ENCODE measurements at regions not wholly inside any gene's neighbourhood (a gene's known extent, or its start where the extent isn't known, plus 50 kb on each side); places are given as distances from the start of the nearest gene placed in this dataset.

DNA sequence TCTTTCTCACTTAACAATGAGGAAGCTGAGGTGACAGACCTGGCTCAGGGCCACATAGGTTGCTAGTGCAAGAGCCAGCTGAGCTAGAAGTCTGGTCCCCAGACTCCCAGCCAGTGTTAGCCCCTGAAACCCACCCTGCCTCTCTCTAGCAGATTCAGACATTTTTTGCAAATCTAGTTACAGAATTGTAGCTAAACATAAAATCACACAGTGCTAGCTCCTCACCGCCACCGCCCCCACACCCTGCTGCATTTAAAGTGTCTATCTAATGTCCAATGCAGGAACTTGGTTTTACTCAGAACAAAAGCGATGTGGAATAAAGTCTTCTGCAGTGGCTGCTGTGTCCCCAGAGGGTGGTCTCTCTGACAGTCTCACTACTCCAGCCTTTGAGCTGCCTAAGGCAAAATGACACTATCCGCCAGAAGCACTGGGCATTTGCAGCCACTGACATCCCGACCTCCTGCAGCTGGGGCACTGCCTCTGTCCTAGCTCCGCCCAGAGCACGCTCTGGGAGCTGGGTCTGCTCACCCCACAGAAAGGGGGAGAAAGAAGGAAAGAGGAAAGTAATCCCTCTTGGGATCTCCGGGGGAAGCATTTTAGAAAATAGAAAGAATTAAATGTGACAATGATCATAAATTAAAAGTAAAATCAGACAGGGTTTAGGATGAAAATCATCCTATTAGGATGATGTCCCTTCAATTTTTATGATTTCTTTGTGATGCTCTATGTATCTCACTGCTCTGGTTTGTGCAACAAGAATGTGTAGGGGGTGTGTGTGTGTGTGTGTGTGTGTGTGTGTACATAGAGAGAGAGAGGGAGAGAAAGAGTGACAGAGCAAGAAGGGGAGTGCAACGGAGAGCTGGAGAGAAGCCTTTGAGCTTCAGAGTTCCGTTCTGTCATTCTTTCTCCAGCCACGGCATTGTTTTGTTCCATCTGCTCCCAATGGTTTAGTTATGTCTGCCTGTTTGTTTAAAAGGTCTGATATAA lies 50.5 kb upstream of the ST8SIA3 start:
- TF ChIP-seq, protein P1, sequence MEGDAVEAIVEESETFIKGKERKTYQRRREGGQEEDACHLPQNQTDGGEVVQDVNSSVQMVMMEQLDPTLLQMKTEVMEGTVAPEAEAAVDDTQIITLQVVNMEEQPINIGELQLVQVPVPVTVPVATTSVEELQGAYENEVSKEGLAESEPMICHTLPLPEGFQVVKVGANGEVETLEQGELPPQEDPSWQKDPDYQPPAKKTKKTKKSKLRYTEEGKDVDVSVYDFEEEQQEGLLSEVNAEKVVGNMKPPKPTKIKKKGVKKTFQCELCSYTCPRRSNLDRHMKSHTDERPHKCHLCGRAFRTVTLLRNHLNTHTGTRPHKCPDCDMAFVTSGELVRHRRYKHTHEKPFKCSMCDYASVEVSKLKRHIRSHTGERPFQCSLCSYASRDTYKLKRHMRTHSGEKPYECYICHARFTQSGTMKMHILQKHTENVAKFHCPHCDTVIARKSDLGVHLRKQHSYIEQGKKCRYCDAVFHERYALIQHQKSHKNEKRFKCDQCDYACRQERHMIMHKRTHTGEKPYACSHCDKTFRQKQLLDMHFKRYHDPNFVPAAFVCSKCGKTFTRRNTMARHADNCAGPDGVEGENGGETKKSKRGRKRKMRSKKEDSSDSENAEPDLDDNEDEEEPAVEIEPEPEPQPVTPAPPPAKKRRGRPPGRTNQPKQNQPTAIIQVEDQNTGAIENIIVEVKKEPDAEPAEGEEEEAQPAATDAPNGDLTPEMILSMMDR (conservative IDR thresholded peaks at IDR 0.05; ENCODE audit: low read depth, low read length), result no peak
- TF ChIP-seq RFX5 (IDR thresholded peaks at IDR 0.05; ENCODE audit: low read depth, low read length) (no peak), POLR2A (IDR thresholded peaks at IDR 0.05; ENCODE audit: low read depth, low read length) (no peak), MAZ (IDR thresholded peaks at IDR 0.05; ENCODE audit: borderline replicate concordance, low read depth, low read length) (no peak), RAD21 (IDR thresholded peaks at IDR 0.05; ENCODE audit: low read length) (no peak), RCOR1 (IDR thresholded peaks at IDR 0.05; ENCODE audit: insufficient replicate concordance, low read length) (no peak), FOS (IDR thresholded peaks at IDR 0.05; ENCODE audit: low read depth, low read length) (no peak), CHD1 (IDR thresholded peaks at IDR 0.05; ENCODE audit: low read depth, low read length) (no peak), SMC3 (IDR thresholded peaks at IDR 0.05; ENCODE audit: low read depth, low read length) (no peak)
- TF ChIP-seq, protein P2, sequence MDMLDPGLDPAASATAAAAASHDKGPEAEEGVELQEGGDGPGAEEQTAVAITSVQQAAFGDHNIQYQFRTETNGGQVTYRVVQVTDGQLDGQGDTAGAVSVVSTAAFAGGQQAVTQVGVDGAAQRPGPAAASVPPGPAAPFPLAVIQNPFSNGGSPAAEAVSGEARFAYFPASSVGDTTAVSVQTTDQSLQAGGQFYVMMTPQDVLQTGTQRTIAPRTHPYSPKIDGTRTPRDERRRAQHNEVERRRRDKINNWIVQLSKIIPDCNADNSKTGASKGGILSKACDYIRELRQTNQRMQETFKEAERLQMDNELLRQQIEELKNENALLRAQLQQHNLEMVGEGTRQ (IDR thresholded peaks at IDR 0.05; ENCODE audit: low read depth, low read length), result no peak
- TF ChIP-seq, protein P3, sequence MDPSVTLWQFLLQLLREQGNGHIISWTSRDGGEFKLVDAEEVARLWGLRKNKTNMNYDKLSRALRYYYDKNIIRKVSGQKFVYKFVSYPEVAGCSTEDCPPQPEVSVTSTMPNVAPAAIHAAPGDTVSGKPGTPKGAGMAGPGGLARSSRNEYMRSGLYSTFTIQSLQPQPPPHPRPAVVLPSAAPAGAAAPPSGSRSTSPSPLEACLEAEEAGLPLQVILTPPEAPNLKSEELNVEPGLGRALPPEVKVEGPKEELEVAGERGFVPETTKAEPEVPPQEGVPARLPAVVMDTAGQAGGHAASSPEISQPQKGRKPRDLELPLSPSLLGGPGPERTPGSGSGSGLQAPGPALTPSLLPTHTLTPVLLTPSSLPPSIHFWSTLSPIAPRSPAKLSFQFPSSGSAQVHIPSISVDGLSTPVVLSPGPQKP (IDR thresholded peaks at IDR 0.05; ENCODE audit: borderline replicate concordance, low read depth, low read length), result no peak

Data from IMR-90 (cell line).